DND-41 (cell line): ENCODE measurements at regions not wholly inside any gene's neighbourhood (a gene's known extent, or its start where the extent isn't known, plus 50 kb on each side); places are given as distances from the start of the nearest gene placed in this dataset.

Experiments
- ATAC-seq: fragments of 200-7000 bp; cut with Tn5 transposase; 3 replicates; pipeline ENCODE4 v1.9.1; 2021; ENCODE audit warnings: low read depth; ENCODE audit not compliant: insufficient read depth
- DNase-seq: peaks from one replicate; pipeline ENCODE4 v3.0.0-alpha.2; 2020
- H2AFZ ChIP-seq: 2 replicates; pipeline ENCODE4 v1.6.0; 2012; ENCODE audit warnings: low read depth, low read length
- H3K27ac ChIP-seq: 2 replicates; pipeline ENCODE4 v1.5.1; 2012; ENCODE audit warnings: low read length, inconsistent platforms
- H3K27me3 ChIP-seq: fragments of 200-600 bp; sonication (generic); 2 replicates; pipeline ENCODE4 v1.6.0; 2012; ENCODE audit warnings: low read length, mild to moderate bottlenecking, inconsistent platforms; ENCODE audit not compliant: insufficient read depth, poor library complexity
- H3K36me3 ChIP-seq: 2 replicates; pipeline ENCODE4 v1.5.1; 2012; ENCODE audit warnings: low read length, inconsistent platforms; ENCODE audit not compliant: insufficient read depth
- H3K4me1 ChIP-seq: 2 replicates; pipeline ENCODE4 v1.5.1; 2012; ENCODE audit warnings: mild to moderate bottlenecking, low read length; ENCODE audit not compliant: insufficient read depth
- H3K4me2 ChIP-seq: 2 replicates; pipeline ENCODE4 v1.6.0; 2012; ENCODE audit warnings: mild to moderate bottlenecking, moderate library complexity, low read length, inconsistent platforms; ENCODE audit not compliant: insufficient read depth
- H3K4me3 ChIP-seq, 2 experiments: fragments of 200-600 bp in 1 of 2; shearing (Covaris generic) in 1 of 2; 2 replicates each; pipeline ENCODE4 v1.5.1; 2012 to 2016; ENCODE audit warnings: inconsistent platforms in 2 of 2, low read length in 2 of 2, mild to moderate bottlenecking in 2 of 2, low read depth in 1 of 2, moderate library complexity in 1 of 2
- H3K79me2 ChIP-seq: 2 replicates; pipeline ENCODE4 v1.6.0; 2012; ENCODE audit warnings: low read length, inconsistent platforms; ENCODE audit not compliant: insufficient read depth
- H3K9ac ChIP-seq: 2 replicates; pipeline ENCODE4 v1.6.0; 2012; ENCODE audit warnings: low read depth, mild to moderate bottlenecking, inconsistent platforms, low read length, moderate library complexity
- H3K9me3 ChIP-seq: 2 replicates; pipeline ENCODE4 v1.5.1; 2012; ENCODE audit warnings: low read length, moderate library complexity, mild to moderate bottlenecking, inconsistent platforms; ENCODE audit not compliant: insufficient read depth, severe bottlenecking
- H4K20me1 ChIP-seq: 2 replicates; pipeline ENCODE4 v1.6.0; 2012; ENCODE audit warnings: low read length; ENCODE audit not compliant: insufficient read depth
- EZH2 ChIP-seq: IDR thresholded peaks from 3 replicates; pipeline ENCODE4 v1.6.1; 2012; ENCODE audit warnings: borderline replicate concordance, low read depth, mild to moderate bottlenecking, moderate library complexity, low read length, inconsistent platforms; ENCODE audit not compliant: severe bottlenecking
- TF ChIP-seq, protein P1 (sequence below): IDR thresholded peaks from 2 replicates; pipeline ENCODE4 v1.5.1; 2012; ENCODE audit warnings: borderline replicate concordance, low read length, moderate library complexity, mild to moderate bottlenecking; ENCODE audit not compliant: poor library complexity, severe bottlenecking; ENCODE audit errors: extremely low read depth

DNA sequence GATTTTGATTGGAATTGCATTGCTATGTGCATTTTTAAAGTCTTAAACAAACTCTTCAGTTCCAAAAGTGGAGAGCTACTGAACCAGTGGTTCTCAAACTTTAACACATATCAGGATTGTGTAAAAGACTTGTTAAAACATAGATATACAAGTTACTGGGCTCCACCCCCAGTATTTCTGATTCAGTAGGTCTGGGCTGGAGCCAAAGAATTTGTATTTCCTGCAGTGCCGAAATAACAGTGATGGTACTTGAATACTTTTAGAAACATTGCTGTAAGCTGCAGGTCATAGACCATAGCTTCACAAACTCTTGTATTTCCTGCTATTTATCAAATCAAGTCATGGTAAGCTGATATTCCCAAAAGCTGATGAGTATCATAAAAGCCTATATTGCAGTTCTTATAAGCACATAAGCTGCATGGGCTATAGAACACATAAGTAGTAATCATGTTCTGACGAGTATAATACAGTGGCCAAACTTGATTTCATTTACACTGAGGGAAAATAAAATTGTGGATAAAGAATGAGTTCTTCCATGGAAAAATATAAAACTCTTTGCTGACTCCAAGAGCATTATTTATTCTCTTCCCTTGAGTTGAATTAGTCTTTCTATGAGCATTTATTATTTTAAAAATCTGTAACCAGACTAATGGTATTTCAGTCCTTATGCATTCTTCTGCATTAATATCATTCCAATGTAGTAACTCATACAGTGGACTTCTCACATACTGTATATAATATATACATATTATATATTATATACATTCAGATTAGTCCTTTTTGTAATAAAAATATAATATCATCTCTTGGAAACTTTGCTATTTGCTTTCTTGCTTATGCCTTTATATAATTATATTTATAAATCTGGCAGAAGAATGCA lies 550.5 kb upstream of the AGTR1 start:
- TF ChIP-seq, protein P1, sequence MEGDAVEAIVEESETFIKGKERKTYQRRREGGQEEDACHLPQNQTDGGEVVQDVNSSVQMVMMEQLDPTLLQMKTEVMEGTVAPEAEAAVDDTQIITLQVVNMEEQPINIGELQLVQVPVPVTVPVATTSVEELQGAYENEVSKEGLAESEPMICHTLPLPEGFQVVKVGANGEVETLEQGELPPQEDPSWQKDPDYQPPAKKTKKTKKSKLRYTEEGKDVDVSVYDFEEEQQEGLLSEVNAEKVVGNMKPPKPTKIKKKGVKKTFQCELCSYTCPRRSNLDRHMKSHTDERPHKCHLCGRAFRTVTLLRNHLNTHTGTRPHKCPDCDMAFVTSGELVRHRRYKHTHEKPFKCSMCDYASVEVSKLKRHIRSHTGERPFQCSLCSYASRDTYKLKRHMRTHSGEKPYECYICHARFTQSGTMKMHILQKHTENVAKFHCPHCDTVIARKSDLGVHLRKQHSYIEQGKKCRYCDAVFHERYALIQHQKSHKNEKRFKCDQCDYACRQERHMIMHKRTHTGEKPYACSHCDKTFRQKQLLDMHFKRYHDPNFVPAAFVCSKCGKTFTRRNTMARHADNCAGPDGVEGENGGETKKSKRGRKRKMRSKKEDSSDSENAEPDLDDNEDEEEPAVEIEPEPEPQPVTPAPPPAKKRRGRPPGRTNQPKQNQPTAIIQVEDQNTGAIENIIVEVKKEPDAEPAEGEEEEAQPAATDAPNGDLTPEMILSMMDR, result no peak
- no peak for TF ChIP-seq EZH2
- Histone ChIP-seq H3K4me3 (no peak overlapping the region), H3K4me1 (no peaks in the 10 kb centered on the region), H3K36me3 (no peaks in the 10 kb centered on the region), H3K79me2 (no peaks in the 10 kb centered on the region), H3K4me2 (no peak overlapping the region), H3K27me3 (no peaks in the 10 kb centered on the region), H3K9ac (no peak overlapping the region), H2AFZ (no peak overlapping the region), H4K20me1 (no peaks in the 10 kb centered on the region), H3K9me3 (no peaks in the 10 kb centered on the region), H3K27ac (no peak overlapping the region)
- ATAC-seq (no peak), DNase-seq (no peak)

DNA sequence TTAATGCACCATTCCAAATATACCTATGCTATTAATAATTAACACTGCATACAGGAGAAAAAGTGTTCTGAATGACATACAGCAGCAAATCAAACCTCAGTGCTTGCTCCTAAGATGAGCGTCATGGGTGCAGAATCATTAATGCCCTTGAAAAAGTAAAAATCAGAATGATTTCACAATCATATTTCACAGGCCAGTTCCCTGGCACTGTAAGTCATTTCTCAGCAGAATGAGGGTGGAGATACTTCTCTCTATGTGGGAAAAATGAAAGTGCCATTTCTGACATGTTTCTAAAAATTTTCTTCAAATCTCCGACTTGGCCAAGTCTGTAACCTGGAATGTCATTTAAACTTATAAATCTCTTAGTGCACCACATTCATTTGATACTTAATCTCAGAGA lies 549.8 kb upstream of the AGTR1 start:
- TF ChIP-seq, protein P1, result no peak
- no peak for TF ChIP-seq EZH2
- ATAC-seq (no peak), DNase-seq (no peak)
- Histone ChIP-seq H4K20me1 (no peaks in the 10 kb centered on the region), H3K27ac (no peak overlapping the region), H3K36me3 (no peaks in the 10 kb centered on the region), H2AFZ (no peak overlapping the region), H3K4me1 (no peaks in the 10 kb centered on the region), H3K9me3 (no peaks in the 10 kb centered on the region), H3K4me3 (no peak overlapping the region), H3K4me2 (no peak overlapping the region), H3K79me2 (no peaks in the 10 kb centered on the region), H3K9ac (no peak overlapping the region), H3K27me3 (no peaks in the 10 kb centered on the region)

DNA sequence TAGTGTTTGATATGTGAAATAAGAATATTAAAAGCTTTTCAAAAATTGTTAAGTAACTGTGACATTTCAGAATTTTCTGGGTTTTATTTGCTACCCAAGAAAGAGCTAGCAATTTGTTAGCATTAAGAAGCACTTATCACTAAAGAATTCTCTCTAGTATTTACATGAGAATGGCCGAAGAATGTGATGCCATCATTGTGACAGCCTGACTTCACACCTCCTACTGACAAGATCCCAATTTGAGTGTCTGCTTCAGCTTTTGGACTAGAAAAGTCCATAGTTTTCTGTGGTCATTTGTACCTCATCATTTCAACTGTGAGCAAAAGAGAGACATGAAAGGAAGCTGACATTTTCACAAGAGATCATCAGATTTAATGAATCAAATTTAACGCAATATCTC lies 548.1 kb upstream of the AGTR1 start:
- ATAC-seq (no peak), DNase-seq (no peak)
- TF ChIP-seq, protein P1, result no peak
- no peak for TF ChIP-seq EZH2
- Histone ChIP-seq H4K20me1 (no peaks in the 10 kb centered on the region), H3K9me3 (no peaks in the 10 kb centered on the region), H3K9ac (no peak overlapping the region), H3K27me3 (no peaks in the 10 kb centered on the region), H3K79me2 (no peaks in the 10 kb centered on the region), H3K4me1 (no peaks in the 10 kb centered on the region), H3K4me2 (no peak overlapping the region), H3K27ac (no peak overlapping the region), H3K36me3 (no peaks in the 10 kb centered on the region), H2AFZ (no peak overlapping the region), H3K4me3 (no peak overlapping the region)
